ENCODE measurements at regions not wholly inside any gene's neighbourhood (a gene's known extent, or its start where the extent isn't known, plus 50 kb on each side); places are given as distances from the start of the nearest gene placed in this dataset.
A peak's percentile ranks its signal among the peaks of the same experiment; 100 is the strongest.
"Not testable (repeated sequence)": the region's sequence is repeated elsewhere in the genome, so short reads cannot be mapped to it uniquely, and the experiment has no call there.

- DNase-seq (ENCODE audit: low read depth in 3 of 3, low spot score in 2 of 3) = no peak
Observed at GRCh38 chr15:55126111-55126510, 70.6 kb downstream of the RSL24D1 start.

GRCh38 chr15:55124616-55125015 lies 72.1 kb downstream of the RSL24D1 start:
- DNase-seq (ENCODE audit: low read depth in 3 of 3, low spot score in 2 of 3) = no peak

- DNase-seq (ENCODE audit: low read depth in 3 of 3, low spot score in 2 of 3) = no peak
Observed at GRCh38 chr15:55118344-55118870, 78.3 kb downstream of the RSL24D1 start.

GRCh38 chr15:55116636-55117035 lies 80.1 kb downstream of the RSL24D1 start:
- no peak for DNase-seq (ENCODE audit: low read depth in 3 of 3, low spot score in 2 of 3)

- DNase-seq (ENCODE audit: low read depth in 3 of 3, low spot score in 2 of 3) = no peak
Observed at GRCh38 chr15:55113736-55114135, 83.0 kb downstream of the RSL24D1 start.

- no peak for DNase-seq (ENCODE audit: low read depth in 3 of 3, low spot score in 2 of 3)
Observed at GRCh38 chr15:55112706-55113105, 84.0 kb downstream of the RSL24D1 start.

GRCh38 chr15:55110446-55110845 lies 86.3 kb downstream of the RSL24D1 start:
- no peak for DNase-seq (ENCODE audit: low read depth in 3 of 3, low spot score in 2 of 3)

GRCh38 chr15:55108858-55109518 lies 87.8 kb downstream of the RSL24D1 start:
- peak in 2 of 3 donors; percentile 29 to 50 for DNase-seq (ENCODE audit: low read depth in 3 of 3, low spot score in 2 of 3)

- DNase-seq (ENCODE audit: low read depth in 3 of 3, low spot score in 2 of 3) = no peak
Observed at GRCh38 chr15:55108448-55108847, 88.3 kb downstream of the RSL24D1 start.

GRCh38 chr15:55106155-55106554 lies 90.6 kb downstream of the RSL24D1 start:
- DNase-seq (ENCODE audit: low read depth in 3 of 3, low spot score in 2 of 3) = no peak

- DNase-seq (ENCODE audit: low read depth in 3 of 3, low spot score in 2 of 3) = no peak
Observed at GRCh38 chr15:55094136-55094535, 102.6 kb downstream of the RSL24D1 start.

- DNase-seq (ENCODE audit: low read depth in 3 of 3, low spot score in 2 of 3) = no peak
Observed at GRCh38 chr15:55088207-55088606, 108.5 kb downstream of the RSL24D1 start.

- no peak for DNase-seq (ENCODE audit: low read depth in 3 of 3, low spot score in 2 of 3)
Observed at GRCh38 chr15:55084673-55085072, 112.1 kb downstream of the RSL24D1 start.

GRCh38 chr15:55084216-55084615 lies 112.5 kb downstream of the RSL24D1 start:
- DNase-seq (ENCODE audit: low read depth in 3 of 3, low spot score in 2 of 3) = no peak

GRCh38 chr15:55077052-55077451 lies 119.7 kb downstream of the RSL24D1 start:
- DNase-seq (ENCODE audit: low read depth in 3 of 3, low spot score in 2 of 3) = not testable (repeated sequence)

GRCh38 chr15:55074431-55074830 lies 122.3 kb downstream of the RSL24D1 start:
- DNase-seq (ENCODE audit: low read depth in 3 of 3, low spot score in 2 of 3) = no peak

- DNase-seq (ENCODE audit: low read depth in 3 of 3, low spot score in 2 of 3) = not testable (repeated sequence)
Observed at GRCh38 chr15:55063970-55064369, 132.8 kb downstream of the RSL24D1 start.

- DNase-seq (ENCODE audit: low read depth in 3 of 3, low spot score in 2 of 3) = no peak
Observed at GRCh38 chr15:55060836-55061235, 135.9 kb downstream of the RSL24D1 start.

- no peak for DNase-seq (ENCODE audit: low read depth in 3 of 3, low spot score in 2 of 3)
Observed at GRCh38 chr15:55056500-55056899, 140.2 kb downstream of the RSL24D1 start.

- no peak for DNase-seq (ENCODE audit: low read depth in 3 of 3, low spot score in 2 of 3)
Observed at GRCh38 chr15:55044162-55044561, 152.6 kb downstream of the RSL24D1 start.

- no peak for DNase-seq (ENCODE audit: low read depth in 3 of 3, low spot score in 2 of 3)
Observed at GRCh38 chr15:55037071-55037470, 159.7 kb downstream of the RSL24D1 start.

GRCh38 chr15:55035749-55036148 lies 161.0 kb downstream of the RSL24D1 start:
- DNase-seq (ENCODE audit: low read depth in 3 of 3, low spot score in 2 of 3) = no peak

- no peak for DNase-seq (ENCODE audit: low read depth in 3 of 3, low spot score in 2 of 3)
Observed at GRCh38 chr15:55033574-55033973, 163.2 kb downstream of the RSL24D1 start.

All from right renal cortex interstitium (tissue), 3 donors.